GM12878 (cell line): ENCODE measurements at regions not wholly inside any gene's neighbourhood (a gene's known extent, or its start where the extent isn't known, plus 50 kb on each side); places are given as distances from the start of the nearest gene placed in this dataset.

Experiments used
- EZH2 ChIP-seq: IDR thresholded peaks from 2 replicates; pipeline ENCODE4 v1.6.1; 2012; ENCODE audit warnings: low read depth, mild to moderate bottlenecking, control low read depth, inconsistent platforms, low read length, borderline replicate concordance; ENCODE audit not compliant: control insufficient read depth
- FOXM1 ChIP-seq: IDR thresholded peaks from 2 replicates; pipeline ENCODE4 v1.6.1; 2012; ENCODE audit warnings: low read depth, mild to moderate bottlenecking, inconsistent platforms, low read length, moderate library complexity

GRCh38 chr13:53310786-53311185 is 282.2 kb downstream of the OLFM4 start:
- no peak for TF ChIP-seq EZH2
- no peak for TF ChIP-seq FOXM1
